Left renal cortex interstitium (tissue), 4 donors: ENCODE measurements at regions not wholly inside any gene's neighbourhood (a gene's known extent, or its start where the extent isn't known, plus 50 kb on each side); places are given as distances from the start of the nearest gene placed in this dataset.

Experiments used
- DNase-seq, 4 donors: peaks; one replicate each; pipeline ENCODE4 v3.0.0-alpha.2; 2013; ENCODE audit warnings: low read depth in 4 of 4, low spot score in 2 of 4, missing footprints in 1 of 4

GRCh38 chr3:31240874-31241273 is 291.9 kb upstream of the STT3B start:
- no peak for DNase-seq

DNA sequence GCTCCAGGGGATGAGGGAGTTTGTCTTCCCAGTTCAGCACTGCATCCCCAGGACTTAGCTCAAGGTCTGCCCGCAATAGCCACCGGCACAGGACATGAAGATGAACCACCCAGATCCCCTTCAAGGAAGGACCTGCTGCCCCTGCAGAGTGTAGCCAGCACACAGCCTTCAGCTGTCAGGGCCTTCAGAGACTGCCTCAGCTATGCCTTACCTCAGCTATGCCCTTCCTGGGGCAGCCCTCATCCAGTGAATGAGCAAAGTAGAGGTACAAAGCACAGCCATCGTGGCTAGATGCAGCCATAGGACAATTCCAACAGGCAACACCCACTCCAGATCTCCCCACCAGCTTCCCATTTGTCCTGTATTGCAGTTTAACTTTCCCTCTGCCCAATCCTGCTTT is 291.2 kb upstream of the STT3B start:
- no peak for DNase-seq

DNA sequence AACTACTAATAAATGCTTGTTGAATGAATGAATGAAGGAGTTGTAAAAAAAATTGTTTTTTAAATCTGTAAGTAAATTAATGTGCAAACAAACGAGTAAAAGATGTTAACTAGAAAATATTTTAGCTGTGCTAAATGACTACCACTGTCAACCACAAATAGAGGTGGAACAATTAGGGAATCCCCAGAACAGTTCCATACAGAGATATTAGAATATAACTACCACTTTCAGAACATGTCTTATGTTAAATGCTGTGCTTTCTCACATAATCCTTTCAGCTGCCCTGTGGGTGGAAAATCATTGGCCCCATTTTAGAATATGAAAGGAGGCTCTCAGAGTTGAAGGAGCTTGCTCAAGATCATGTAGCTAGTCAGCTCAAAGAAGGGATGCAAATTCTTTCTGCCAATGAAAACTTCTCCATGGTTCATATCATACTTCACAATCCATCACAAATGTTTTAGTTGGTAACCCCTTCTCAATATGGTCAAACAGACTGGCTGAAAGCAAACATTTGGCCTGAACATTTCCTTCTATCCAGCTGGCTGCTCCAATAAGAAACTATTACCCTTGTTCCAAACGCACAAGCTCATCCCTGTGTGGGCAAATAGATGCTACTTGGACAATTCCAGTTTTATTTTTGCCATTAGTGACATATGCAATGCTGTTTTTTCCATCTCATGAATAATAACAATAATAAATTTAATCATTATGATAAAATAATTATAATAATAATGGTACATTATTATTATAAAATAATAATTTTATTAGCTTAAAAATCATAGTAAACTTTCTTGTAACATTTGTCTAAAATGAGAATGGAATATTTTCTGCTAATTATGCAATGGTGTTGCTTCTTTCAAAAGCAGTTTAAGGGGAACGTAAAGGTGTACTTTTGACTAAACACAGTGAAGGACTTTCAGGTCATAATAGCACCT is 290.4 kb upstream of the STT3B start:
- DNase-seq = no peak

DNA sequence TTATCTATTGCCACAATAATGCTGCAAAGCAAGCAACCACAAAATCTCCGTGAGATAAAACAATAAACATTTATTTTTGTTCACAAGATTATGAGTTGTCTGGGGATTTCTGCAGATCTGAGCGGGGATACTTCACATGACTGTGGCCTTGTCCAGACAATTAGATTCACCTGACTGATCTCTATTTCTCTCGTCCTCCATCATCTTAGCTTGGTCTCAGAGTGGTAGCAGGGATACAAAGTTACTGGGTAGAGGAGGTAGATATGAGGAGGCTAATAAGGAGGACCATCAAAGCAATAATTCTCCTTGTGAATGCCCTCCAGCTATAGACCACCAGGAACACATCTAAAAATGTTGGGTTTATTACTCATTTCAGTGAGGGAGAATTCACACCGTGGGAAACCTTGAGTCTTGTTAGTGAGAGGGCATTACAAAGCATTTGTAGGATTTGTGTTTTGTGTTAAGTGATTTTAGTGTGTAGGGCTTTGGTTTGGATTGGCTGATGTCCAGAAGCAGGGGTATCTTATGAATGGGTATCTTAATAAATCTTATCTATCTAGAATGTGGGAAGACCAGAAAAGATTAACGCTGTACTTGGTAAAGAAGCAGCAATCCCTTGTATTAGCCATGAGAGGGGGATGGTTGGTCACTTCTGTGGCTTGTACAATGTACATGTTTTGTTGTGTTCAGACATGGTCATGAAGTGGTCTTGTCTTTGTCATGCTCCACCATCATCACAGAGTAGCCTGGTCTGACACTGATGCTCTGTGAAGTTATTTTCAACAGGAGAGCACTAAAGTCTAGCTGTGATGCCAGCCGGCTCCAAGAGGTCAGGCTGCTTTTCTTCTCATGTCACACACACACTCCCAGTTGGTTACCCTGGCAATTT is 287.6 kb upstream of the STT3B start:
- DNase-seq = no peak

DNA sequence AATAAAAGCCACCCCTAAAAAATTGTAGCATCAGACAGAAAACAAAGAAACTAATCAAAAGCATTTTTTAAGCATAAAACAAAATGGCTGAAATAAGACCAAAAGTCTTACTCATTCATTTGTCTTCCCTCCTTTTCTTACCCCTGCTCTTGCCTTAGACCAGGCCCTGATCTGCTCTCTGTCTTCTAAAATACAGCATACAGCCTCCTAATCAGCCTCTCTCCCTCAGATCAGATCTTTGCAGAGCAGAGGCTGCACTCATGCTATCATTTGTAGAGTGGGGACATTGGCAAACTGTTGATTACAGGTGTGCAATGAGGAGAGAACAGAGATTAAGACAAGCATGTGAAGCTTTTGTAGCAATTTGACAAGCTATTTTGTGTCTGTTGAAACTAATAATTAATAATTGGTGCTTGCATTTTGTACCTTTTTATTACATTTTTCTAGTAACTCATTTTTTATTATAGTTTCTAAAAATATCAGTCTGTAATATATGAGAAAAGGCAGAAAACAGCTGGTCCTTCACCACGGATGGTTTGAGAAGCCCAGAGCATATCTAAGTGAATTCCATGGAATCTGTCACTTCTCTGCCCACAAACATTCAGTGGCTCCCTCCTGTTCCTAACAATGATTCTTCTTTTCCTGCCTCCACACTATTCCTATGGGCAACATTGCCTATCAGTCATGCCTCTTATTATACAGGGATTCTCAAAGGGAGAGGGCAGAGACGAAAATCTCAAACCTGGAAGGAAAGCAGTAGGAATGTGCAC is 286.2 kb upstream of the STT3B start:
- no peak for DNase-seq

GRCh38 chr3:31247063-31247447 is 285.7 kb upstream of the STT3B start:
- DNase-seq = no peak

- no peak for DNase-seq
Observed at GRCh38 chr3:31247850-31248562, 284.7 kb upstream of the STT3B start.

GRCh38 chr3:31248563-31248992 is 284.1 kb upstream of the STT3B start:
- no peak for DNase-seq

DNA sequence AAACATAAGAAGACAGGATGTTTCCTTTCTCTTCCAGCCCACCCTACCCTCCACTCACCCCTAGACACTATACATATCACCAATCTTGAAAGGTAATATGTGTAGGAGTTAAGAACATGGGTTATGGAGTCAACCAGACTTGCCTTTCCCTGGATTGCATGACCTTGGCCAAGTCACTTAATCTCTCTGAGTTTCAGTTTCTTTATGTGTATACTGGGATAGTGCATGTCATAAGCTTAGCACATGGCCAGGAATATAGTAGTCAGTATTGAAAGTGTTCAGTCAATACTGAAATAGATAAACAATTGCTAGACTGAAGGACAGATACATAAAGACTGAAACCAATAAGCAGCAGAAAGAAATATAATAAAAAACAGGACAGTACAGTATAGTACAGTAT is 283.2 kb upstream of the STT3B start:
- no peak for DNase-seq

GRCh38 chr3:31250116-31250777 is 282.5 kb upstream of the STT3B start:
- no peak for DNase-seq

GRCh38 chr3:31251083-31251482 is 281.6 kb upstream of the STT3B start:
- no peak for DNase-seq

DNA sequence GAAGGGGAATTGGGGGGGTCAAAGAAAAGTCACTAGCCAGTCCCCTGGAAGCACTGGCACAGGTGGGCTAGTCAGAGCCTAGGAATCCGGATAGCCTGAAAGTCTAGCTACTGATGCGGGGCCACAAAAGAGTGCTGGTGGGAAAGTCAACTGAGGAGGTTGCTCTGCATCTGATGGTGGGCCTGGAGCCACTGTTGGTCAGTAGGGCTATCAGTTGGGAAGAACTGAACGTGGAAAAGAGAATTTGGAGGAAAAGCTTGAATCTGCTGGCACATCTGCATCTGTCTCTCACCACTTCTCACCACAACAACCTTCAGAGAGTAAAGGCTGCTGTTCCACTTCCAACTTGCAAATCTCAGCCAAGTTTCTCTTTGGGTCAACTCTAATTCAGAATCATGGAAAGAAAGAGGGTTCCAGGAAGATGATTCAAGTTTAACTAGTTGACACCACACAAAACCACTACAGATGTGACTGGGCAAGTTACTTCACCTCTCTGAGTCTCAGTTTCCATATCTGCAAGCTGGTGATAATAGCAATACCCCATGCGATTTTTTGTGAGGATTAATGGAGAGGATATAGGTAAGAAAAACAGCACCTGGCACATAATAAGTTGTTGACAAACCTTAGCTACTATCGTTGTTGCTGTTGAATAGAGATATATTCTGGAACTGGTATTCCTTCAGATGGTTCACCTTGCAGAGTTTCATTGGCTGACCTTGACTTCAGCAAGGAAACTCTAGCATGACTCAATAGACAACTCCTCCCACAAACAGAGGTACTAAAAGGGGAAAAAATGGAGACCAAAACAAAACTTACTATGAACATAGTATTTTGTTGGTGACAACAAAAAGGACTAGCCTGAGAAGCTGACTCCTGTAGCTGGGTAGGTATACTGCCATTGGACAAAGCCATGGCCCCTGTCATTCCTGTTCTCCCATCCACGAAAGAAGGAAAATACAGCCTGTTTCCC is 280.2 kb upstream of the STT3B start:
- no peak for DNase-seq

- no peak for DNase-seq
Observed at GRCh38 chr3:31253782-31254181, 278.9 kb upstream of the STT3B start.

- DNase-seq = no peak
Observed at GRCh38 chr3:31254483-31254882, 278.2 kb upstream of the STT3B start.

- DNase-seq = no peak
Observed at GRCh38 chr3:31255007-31255581, 277.6 kb upstream of the STT3B start.

DNA sequence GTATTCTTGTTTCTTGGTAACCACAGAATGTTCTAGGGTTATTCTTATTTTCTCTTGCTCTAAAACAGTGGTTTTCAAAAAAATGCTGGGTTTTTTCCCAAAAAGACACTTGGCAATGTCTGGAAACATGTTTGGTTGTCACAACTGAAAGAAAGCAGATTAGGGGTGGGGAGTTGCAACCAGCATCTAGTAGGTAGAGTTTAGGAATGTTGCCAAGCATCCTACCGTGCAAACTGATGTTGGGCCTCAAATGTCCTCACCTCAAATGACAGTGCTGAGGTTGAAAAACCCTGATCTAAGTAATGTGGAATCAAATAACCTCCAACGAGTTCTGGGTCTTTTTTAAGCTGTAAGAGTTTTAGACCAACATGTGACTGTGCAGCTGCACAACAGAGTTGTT is 270.5 kb upstream of the STT3B start:
- DNase-seq = no peak

DNA sequence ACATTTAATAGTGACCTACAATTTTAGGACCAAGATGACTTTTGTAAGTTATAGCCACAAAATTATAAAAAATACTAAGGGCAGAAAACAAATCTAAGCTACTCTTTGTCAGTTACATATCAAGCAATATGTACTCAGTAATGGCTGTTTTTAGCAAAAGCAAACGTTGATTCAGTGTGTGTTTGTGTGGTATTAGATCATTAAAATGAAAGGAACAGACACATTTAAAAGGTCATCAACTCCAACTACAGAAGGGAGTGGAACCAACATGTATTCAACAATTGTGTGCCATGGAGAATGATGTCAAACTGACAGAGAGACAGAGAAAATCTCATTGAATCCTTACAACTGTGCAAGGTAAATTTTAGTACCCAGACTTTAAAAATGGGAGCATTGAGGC is 268.8 kb upstream of the STT3B start:
- no peak for DNase-seq
